MM.1S (cell line): ENCODE measurements at regions not wholly inside any gene's neighbourhood (a gene's known extent, or its start where the extent isn't known, plus 50 kb on each side); places are given as distances from the start of the nearest gene placed in this dataset.

Experiments
- DNase-seq: peaks from one replicate; pipeline ENCODE4 v3.0.0-alpha.2; 2015
- H2AFZ ChIP-seq: fragments of 300-600 bp; sonication (generic); 2 replicates; pipeline ENCODE4 v1.6.0; 2016; ENCODE audit warnings: antibody characterized with exemption, low read length
- H3F3A ChIP-seq: fragments of 300-600 bp; sonication (generic); 2 replicates; pipeline ENCODE4 v1.6.1; 2016; ENCODE audit warnings: mild to moderate bottlenecking, antibody characterized with exemption, low read length, moderate library complexity, mixed read lengths; ENCODE audit not compliant: insufficient read depth
- H3K27ac ChIP-seq: fragments of 300-600 bp; sonication (generic); 2 replicates; pipeline ENCODE4 v1.5.1; 2016; ENCODE audit warnings: mild to moderate bottlenecking, low read length
- H3K27me3 ChIP-seq: fragments of 300-600 bp; sonication (generic); replicated peaks from 2 replicates; pipeline ENCODE4 v1.6.0; 2016; ENCODE audit warnings: low read length; ENCODE audit not compliant: insufficient read depth
- H3K36me3 ChIP-seq: fragments of 300-600 bp; sonication (generic); replicated peaks from 2 replicates; pipeline ENCODE4 v1.6.1; 2016; ENCODE audit warnings: mild to moderate bottlenecking, low read length, mixed read lengths; ENCODE audit not compliant: insufficient read depth
- H3K4me1 ChIP-seq: fragments of 300-600 bp; sonication (generic); 2 replicates; pipeline ENCODE4 v1.6.1; 2016; ENCODE audit warnings: low read length, mixed read lengths
- H3K4me2 ChIP-seq: fragments of 300-600 bp; sonication (generic); 2 replicates; pipeline ENCODE4 v1.6.0; 2016; ENCODE audit warnings: low read depth, low read length
- H3K4me3 ChIP-seq: fragments of 300-600 bp; sonication (generic); 2 replicates; pipeline ENCODE4 v1.5.1; 2016; ENCODE audit warnings: low read length, mixed read lengths
- H3K79me2 ChIP-seq: fragments of 300-600 bp; sonication (generic); 2 replicates; pipeline ENCODE4 v1.6.1; 2016; ENCODE audit warnings: mixed run types, low read length, mixed read lengths
- H3K9ac ChIP-seq: fragments of 300-600 bp; sonication (generic); 2 replicates; pipeline ENCODE4 v1.6.1; 2016; ENCODE audit warnings: low read length, mixed read lengths
- H3K9me2 ChIP-seq: fragments of 300-600 bp; sonication (generic); replicated peaks from 2 replicates; pipeline ENCODE4 v1.6.1; 2016; ENCODE audit warnings: mild to moderate bottlenecking, low read length, mixed read lengths; ENCODE audit not compliant: insufficient read depth
- H3K9me3 ChIP-seq: fragments of 300-600 bp; sonication (generic); replicated peaks from 2 replicates; pipeline ENCODE4 v1.6.1; 2016; ENCODE audit warnings: mild to moderate bottlenecking, low read length, mixed read lengths; ENCODE audit not compliant: insufficient read depth
- H4K20me1 ChIP-seq: fragments of 300-600 bp; sonication (generic); 2 replicates; pipeline ENCODE4 v1.6.1; 2016; ENCODE audit warnings: mild to moderate bottlenecking, low read length, moderate library complexity, mixed read lengths; ENCODE audit not compliant: insufficient read depth
- EZH2 ChIP-seq: fragments of 300-600 bp; sonication (generic); optimal IDR thresholded peaks from 2 replicates; pipeline ENCODE3; 2017; ENCODE audit warnings: low read depth, mild to moderate bottlenecking, antibody characterized with exemption, low read length, mixed read lengths
- EZH2phosphoT487 ChIP-seq: fragments of 300-600 bp; sonication (generic); IDR thresholded peaks from 2 replicates; pipeline ENCODE4 v1.6.1; 2018; ENCODE audit warnings: antibody characterized with exemption, low read length
- TF ChIP-seq, protein P1 (sequence below): fragments of 300-600 bp; sonication (generic); IDR thresholded peaks from 2 replicates; pipeline ENCODE4 v1.5.1; 2016; ENCODE audit warnings: antibody characterized with exemption, low read length, mixed read lengths

DNA sequence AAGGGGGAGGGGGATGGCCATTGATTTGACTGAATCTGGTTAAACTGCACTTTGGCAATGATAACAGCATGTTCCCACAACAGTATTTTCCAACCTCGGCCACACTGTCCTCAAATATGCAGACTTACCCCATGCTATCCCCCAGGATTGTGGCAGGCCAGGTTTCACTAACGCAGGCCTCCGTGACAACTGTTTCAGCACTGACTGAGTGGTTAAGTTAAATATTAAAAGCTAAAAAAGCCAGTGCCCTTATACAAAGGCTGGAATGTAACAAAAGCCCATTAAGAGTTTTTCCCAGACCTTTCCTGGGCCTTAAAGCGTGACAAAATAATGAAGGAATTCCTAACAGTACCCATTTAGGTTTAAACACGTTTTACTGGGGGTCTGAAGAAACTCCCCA is 202.9 kb downstream of the USP25 start:
- no peak overlapping the region for H3K4me3 ChIP-seq
- H3K27me3 ChIP-seq = no peaks in the 10 kb centered on the region
- no peaks in the 10 kb centered on the region for H3K9me3 ChIP-seq

DNA sequence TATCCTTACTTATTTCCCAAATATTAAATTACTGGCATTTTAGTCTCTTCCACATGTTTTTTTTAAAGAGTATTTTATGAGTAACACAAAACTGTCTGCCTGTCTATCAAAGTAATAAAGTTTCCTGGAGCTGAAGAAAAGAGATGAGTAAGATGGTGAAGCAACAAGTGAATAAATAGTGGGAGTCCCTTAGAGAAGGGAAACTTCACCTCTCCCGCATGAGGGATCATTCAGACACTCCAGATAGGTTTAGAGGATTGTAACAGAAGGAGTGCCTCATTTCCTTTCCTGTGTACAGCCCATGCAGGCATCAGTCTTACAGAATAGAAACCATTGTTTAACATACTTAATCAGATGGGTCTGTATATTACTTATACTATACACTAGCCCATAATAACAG is 205.7 kb downstream of the USP25 start:
- Histone ChIP-seq H3K4me2 (no peak overlapping the region), H3K4me3 (no peak overlapping the region), H3K27ac (no peak overlapping the region), H2AFZ (no peak overlapping the region), H3K79me2 (no peaks in the 10 kb centered on the region), H3F3A (no peaks in the 10 kb centered on the region), H3K9ac (no peak overlapping the region), H3K27me3 (no peaks in the 10 kb centered on the region), H3K9me3 (no peaks in the 10 kb centered on the region), H3K36me3 (no peaks in the 10 kb centered on the region), H3K4me1 (no peaks in the 10 kb centered on the region), H4K20me1 (no peaks in the 10 kb centered on the region), H3K9me2 (no peaks in the 10 kb centered on the region)
- DNase-seq = no peak
- TF ChIP-seq EZH2phosphoT487 (no peak), EZH2 (no peak)
- TF ChIP-seq, protein P1, sequence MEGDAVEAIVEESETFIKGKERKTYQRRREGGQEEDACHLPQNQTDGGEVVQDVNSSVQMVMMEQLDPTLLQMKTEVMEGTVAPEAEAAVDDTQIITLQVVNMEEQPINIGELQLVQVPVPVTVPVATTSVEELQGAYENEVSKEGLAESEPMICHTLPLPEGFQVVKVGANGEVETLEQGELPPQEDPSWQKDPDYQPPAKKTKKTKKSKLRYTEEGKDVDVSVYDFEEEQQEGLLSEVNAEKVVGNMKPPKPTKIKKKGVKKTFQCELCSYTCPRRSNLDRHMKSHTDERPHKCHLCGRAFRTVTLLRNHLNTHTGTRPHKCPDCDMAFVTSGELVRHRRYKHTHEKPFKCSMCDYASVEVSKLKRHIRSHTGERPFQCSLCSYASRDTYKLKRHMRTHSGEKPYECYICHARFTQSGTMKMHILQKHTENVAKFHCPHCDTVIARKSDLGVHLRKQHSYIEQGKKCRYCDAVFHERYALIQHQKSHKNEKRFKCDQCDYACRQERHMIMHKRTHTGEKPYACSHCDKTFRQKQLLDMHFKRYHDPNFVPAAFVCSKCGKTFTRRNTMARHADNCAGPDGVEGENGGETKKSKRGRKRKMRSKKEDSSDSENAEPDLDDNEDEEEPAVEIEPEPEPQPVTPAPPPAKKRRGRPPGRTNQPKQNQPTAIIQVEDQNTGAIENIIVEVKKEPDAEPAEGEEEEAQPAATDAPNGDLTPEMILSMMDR = no peak

More for the DNA sequence above, 202.9 kb downstream of the USP25 start:
- TF ChIP-seq, protein P1 = no peak
- TF ChIP-seq EZH2 (no peak), EZH2phosphoT487 (no peak)
- H4K20me1 ChIP-seq = no peaks in the 10 kb centered on the region
- H3K79me2 ChIP-seq = no peaks in the 10 kb centered on the region
- H3K27ac ChIP-seq = no peak overlapping the region
- no peak overlapping the region for H3K9ac ChIP-seq
- no peak for DNase-seq
- no peaks in the 10 kb centered on the region for H3F3A ChIP-seq
- no peaks in the 10 kb centered on the region for H3K36me3 ChIP-seq
- H3K4me1 ChIP-seq = no peaks in the 10 kb centered on the region
- H3K4me2 ChIP-seq = no peak overlapping the region
- H2AFZ ChIP-seq = no peak overlapping the region
- no peaks in the 10 kb centered on the region for H3K9me2 ChIP-seq

DNA sequence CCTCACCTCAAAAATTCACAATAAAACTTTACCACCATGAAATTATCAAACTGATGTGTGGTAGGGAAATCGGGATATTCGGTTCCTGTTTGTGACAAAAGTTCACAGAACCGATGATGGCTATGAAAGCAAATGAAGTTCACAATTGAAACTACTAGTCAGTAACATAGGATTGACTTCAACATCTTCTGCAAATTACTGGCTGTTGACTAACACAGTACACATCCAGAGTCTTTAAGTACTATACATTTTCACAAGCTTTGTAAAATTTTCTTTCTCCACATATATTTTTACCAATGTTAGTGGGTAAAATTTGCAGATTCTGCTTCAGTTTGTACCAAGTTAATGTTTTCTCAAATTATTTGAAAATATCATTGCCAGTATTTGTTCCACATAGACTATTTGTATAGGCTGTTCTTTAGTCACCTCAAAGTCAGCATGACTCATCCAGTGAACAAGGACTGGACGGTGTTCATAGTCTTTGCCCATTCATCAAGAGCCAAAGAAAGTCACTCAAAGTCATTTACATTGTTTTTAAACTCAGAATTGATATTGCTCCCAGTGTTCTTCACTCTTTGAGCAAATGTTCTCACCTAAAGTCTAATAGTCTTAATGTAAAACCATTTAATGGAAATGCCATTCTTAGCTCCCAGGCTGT is 213.4 kb downstream of the USP25 start:
- Histone ChIP-seq H2AFZ (no peak overlapping the region), H3K4me3 (no peak overlapping the region), H3K9me2 (no peaks in the 10 kb centered on the region), H3K27me3 (no peaks in the 10 kb centered on the region), H3K36me3 (no peaks in the 10 kb centered on the region), H3K4me1 (no peaks in the 10 kb centered on the region), H3K79me2 (no peaks in the 10 kb centered on the region), H3K4me2 (no peak overlapping the region), H3K9ac (no peak overlapping the region), H4K20me1 (no peaks in the 10 kb centered on the region), H3F3A (no peaks in the 10 kb centered on the region), H3K9me3 (no peaks in the 10 kb centered on the region), H3K27ac (no peak overlapping the region)
- no peak for DNase-seq
- TF ChIP-seq EZH2 = no peak
- TF ChIP-seq, protein P1 = no peak
- TF ChIP-seq EZH2phosphoT487 = no peak
